HS-5 (cell line): ENCODE measurements at regions not wholly inside any gene's neighbourhood (a gene's known extent, or its start where the extent isn't known, plus 50 kb on each side); places are given as distances from the start of the nearest gene placed in this dataset.

ENCODE experiments used
- DNase-seq: peaks from one replicate; pipeline ENCODE4 v3.0.0-alpha.2; 2012; ENCODE audit warnings: low read depth

GRCh38 chr20:24169256-24169655 lies 180.7 kb upstream of the GGTLC1 start:
- no peak for DNase-seq

DNA sequence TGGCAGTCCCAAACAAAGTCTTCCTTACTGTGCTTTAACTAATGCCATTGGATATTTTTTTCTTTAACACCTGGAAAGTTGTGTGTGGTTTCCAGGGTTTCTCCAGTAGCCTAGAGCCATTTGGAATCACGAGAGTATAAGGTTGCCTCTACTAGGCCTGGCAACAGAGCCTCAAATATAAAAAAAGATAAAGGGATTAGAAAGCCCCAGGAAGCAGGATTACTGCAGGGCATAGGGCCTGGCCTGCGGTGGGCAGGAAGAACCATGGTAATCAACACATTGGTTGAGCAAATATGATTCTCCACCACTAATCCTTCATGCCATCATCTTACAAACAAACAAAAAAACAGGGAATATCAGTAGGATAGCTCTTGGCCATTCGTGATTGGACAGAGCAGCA lies 177.8 kb upstream of the GGTLC1 start:
- DNase-seq = no peak

DNA sequence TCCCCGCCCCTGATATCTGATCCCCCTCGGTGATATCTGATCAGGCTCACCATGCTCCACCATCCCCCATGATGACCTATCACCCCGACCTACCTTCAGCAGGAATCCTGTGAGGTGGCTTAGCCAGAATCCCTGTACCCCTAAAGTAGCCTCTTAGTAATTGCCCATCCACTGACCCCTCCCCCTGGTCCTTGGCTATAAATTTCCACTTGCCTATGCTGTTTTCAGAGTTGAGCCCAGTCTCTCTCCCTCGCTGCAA lies 177.5 kb upstream of the GGTLC1 start:
- no peak for DNase-seq

GRCh38 chr20:24165301-24166122 lies 176.9 kb upstream of the GGTLC1 start:
- DNase-seq = no peak

DNA sequence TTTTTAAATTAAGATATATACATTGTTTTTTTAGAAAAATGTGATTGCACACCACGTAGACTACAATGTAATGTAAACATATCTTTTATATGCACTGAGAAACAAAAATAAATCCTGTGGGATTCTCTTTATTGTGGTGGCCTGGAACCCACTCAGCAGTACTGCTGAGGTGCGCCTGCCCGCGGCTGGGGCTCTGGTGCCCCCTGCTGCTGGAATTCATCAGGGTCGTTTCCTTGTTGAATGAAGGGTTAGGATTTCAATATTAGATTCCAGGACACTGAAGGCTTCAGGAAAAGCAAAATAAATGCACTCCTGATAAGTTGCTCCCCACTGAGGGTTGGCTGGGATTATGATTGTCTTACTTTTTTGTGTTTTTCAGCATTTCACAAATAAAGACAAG lies 175.8 kb upstream of the GGTLC1 start:
- DNase-seq = no peak

GRCh38 chr20:24163506-24163905 lies 174.9 kb upstream of the GGTLC1 start:
- no peak for DNase-seq

DNA sequence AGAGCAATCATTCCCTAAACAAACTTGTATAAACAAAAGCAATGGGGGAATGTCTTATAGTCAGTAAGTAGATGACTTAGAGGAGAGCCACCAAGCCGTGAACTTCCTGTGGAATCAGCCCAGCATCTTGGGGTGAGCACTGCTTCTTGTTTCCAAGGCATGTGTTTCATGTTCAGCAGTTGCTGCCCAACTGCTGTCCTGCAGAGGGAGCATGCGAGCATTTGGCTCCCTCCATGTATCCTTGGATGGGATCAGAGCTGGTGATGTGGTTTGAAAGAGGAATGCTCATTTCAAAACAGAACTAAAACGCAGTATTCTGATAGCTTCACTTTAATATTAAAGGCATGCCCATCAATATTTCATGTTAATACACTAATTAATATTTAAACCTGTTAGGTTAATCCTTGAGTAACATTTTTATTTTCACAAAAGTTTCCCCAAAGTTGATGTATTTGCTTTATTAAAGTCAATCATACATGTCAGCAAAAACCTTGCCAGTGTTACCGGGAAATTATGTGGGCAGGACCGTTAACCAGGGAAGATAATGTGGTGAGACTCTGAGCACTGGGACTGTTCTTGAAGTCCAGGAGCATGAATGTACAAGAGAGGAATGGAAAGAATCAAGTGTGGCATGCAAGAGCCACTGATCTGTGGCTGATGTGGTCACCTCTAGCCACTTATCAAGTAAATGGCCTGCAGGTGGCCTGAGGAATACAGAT lies 172.1 kb upstream of the GGTLC1 start:
- DNase-seq = no peak

- DNase-seq = no peak
These were observed 169.7 kb upstream of the GGTLC1 start for GRCh38 chr20:24158281-24158680.

- DNase-seq = no peak
These were observed 168.6 kb upstream of the GGTLC1 start for GRCh38 chr20:24157213-24157612.

GRCh38 chr20:24153101-24154040 lies 164.8 kb upstream of the GGTLC1 start:
- DNase-seq = no peak

DNA sequence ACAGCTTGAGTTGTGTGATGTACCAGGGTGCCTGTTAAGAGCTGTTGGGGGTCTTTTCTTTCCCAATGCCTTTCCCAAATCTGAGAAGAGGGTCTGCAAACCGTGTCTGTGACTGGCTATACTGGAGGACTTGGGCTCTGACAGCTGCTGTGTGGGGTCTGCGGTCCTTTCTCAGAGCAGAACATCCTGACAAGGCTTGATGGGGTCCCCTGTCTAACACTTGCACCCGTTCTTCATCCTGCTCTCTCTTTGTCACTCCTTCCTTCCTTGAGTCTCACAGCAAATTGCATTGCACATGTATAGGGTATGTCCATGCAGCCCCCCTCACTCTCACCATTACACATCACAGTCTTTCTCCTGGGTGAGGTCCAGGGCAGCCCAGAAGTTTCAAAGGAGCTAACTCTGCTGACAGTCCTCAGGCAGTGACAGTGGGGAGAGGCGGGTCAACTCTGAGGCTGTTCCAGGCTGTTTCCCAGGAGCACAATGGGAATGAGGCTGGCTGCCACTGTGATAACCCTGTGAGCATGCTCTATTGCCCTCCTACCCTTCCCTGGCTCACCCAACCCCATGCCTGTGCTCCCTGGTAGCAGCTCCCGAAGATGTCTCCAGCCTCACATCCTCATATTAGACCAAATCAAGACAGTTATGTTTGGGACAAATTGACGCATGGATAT lies 163.2 kb upstream of the GGTLC1 start:
- no peak for DNase-seq

DNA sequence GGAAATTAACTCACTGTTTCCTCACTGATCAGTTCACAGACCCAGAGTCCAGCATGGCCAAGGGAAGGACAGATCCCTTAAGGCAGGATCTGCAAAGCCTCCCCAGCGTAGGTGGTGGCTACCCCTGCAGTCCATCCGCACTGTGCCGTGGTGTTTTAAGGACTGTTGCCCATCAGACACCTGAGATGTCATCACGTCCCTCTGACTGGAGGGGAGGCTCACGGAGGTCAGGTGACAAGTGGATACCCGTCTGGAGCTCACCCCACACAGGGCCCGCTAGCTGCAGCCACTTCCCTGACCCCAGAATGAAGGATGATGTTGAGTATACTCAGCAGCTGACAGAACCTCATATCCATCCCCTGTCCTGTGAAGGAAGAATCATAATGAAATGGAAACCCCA lies 161.8 kb upstream of the GGTLC1 start:
- no peak for DNase-seq

DNA sequence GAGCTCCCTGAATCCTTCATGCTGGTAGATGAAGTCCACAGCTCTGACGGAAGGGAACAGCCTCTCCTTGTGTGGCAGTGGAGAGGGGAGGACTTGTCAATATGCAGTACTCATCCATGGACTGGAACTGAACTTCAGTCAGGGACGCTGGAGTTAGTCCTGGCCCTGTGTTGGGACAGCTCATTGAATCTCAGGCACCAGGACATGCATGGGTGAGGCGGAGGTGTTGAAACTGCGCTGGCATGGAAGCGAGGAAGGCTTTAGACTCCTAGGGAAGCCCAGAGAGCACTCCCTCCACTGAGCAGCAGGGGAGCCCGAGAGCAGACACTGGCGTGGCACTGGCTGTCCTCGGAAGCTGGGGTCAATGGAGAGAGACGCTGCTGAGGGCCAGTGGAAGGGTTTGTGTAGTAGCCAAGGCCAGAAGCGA lies 161.3 kb upstream of the GGTLC1 start:
- no peak for DNase-seq

DNA sequence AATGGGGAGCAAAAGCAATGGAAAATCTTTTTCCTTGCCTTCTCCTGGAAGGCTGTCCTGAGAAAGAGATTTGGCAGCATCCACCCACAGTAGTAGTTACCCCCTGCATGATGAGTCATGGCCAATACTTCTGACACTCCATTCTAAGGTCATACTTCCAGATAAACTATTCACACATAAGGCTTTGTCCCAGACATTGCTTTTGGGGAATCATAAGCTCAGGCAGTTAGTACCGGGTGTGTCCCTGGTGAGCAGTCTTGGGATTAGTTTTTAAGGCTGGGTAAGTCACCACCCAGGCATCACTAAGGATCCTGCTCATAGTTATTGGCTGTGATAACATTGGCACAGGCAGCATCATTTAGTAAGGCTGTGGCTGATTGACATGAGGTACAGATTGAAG lies 160.6 kb upstream of the GGTLC1 start:
- DNase-seq = no peak

- DNase-seq = no peak
These were observed 159.8 kb upstream of the GGTLC1 start for GRCh38 chr20:24148372-24148771.

- DNase-seq = no peak
These were observed 159.4 kb upstream of the GGTLC1 start for GRCh38 chr20:24147961-24148360.

DNA sequence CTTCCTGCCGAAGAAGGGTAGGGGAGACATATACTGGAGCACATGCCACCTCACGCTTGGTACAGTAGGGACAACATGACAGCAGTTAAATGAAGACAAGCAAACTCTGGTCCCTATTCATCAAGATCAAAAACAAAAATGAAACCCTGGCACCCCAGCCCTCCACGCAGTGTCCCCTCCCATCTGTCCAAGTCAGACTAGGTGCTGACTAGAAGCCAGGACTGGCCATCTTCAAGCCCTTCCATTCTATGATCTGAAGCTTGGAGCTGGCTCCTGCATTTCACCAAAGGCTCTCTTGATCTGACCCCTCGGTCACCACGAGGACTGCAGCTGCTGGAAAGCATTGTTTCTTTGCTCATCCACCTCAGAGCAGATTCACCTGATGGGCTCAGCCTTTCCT lies 158.9 kb upstream of the GGTLC1 start:
- DNase-seq = no peak

DNA sequence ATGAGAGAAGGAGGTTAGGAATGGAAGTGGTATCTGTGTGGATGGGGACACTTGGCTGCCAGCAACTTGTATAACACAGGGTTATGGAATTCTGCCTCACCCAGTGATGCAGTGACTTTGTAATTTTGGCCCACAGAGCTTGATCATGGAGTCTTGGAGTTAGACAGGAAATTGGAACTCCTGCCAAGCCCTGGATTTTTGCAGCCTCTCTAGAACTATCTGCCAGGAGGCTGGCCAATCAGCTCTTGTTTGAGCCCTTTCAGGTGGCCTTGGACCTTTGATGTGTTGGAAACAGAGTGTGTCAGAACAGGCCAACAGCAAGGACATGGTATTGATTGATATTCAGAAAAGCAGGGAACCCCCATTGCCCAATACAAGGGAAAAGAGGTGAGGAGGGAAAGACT lies 157.7 kb upstream of the GGTLC1 start:
- no peak for DNase-seq

DNA sequence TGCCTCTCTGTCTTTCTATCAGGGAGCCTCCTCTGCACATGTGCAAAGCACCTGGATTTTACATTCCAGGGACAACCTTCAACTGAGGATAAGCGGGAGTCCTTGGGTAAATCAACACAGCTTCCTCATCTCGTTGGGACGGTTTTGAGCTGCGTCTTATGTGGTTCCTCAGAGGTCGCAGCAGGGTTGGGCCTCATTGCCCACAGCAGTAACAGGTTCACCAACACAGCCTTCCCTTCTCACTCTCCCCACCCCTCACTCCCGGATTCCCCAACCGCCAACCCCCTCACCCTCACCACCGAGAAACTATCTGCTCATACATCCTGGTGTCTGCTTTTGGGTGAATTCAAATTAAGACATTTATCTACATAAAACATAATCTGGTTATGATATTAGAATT lies 155.8 kb upstream of the GGTLC1 start:
- no peak for DNase-seq

GRCh38 chr20:24141111-24141510 lies 152.5 kb upstream of the GGTLC1 start:
- no peak for DNase-seq

DNA sequence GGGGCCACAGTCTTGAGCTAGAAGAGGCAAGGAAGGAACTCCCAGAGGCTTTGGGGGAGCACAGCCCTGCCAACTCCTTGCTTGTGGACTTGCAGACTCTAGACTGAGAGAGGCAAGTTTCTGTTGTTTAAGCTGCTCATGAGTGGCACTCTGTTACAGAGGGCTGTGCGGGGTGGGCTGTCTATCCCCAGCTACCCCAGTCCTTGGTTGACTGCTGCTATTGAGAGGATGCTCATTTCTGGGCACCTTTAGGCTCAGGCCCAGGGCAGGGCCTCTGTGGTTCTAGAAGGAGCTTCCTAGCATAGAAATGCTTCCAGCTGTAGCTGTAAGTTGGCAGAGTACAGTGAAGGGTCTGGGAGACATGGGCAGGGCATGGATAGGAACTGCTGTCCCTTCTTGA lies 151.3 kb upstream of the GGTLC1 start:
- DNase-seq = no peak

- DNase-seq = no peak
These were observed 150.4 kb upstream of the GGTLC1 start for GRCh38 chr20:24138951-24139350.
